Uterus (tissue), 3 donors: ENCODE measurements at regions not wholly inside any gene's neighbourhood (a gene's known extent, or its start where the extent isn't known, plus 50 kb on each side); places are given as distances from the start of the nearest gene placed in this dataset.

Experiments used
- DNase-seq, 2 donors: peaks; one replicate each; pipeline ENCODE4 v3.0.0-alpha.2; 2019 to 2020
- H3K27ac ChIP-seq, 2 donors: fragments of 200-600 bp; sonication (generic); 1 replicate in 1 of 2; 2 replicates in 1 of 2; pipeline ENCODE4 v1.5.1; 2016 to 2018
- H3K27me3 ChIP-seq, 2 donors: fragments of 200-600 bp; sonication (generic); one replicate each; pipeline ENCODE4 v1.5.1; 2018 to 2019; ENCODE audit warnings: control low read depth in 1 of 2
- H3K36me3 ChIP-seq, 2 donors: fragments of 200-600 bp; sonication (generic); one replicate each; pipeline ENCODE4 v1.5.1; 2019; ENCODE audit warnings: control low read depth in 1 of 2
- H3K4me1 ChIP-seq, 2 donors: fragments of 200-600 bp; sonication (generic); one replicate each; pipeline ENCODE4 v1.5.1; 2018 to 2019; ENCODE audit warnings: control low read depth in 1 of 2
- H3K4me3 ChIP-seq, 2 donors: fragments of 200-600 bp; sonication (generic); 1 replicate in 1 of 2; 2 replicates in 1 of 2; pipeline ENCODE4 v1.5.1; 2018 to 2019; ENCODE audit warnings: mild to moderate bottlenecking in 1 of 2
- H3K9me3 ChIP-seq, 2 donors: fragments of 200-600 bp; sonication (generic); one replicate each; pipeline ENCODE4 v1.5.1; 2019; ENCODE audit warnings: control low read depth in 1 of 2
- CTCF ChIP-seq, 4 experiments: fragments of 200-600 bp in 2 of 4; fragments of 450-650 bp in 2 of 4; sonication (generic) in 2 of 4; IDR thresholded peaks; one replicate each; pipeline ENCODE4 v1.5.1; 2016 to 2019; ENCODE audit warnings: antibody characterized with exemption in 4 of 4, mild to moderate bottlenecking in 2 of 4, moderate library complexity in 1 of 4
- POLR2A ChIP-seq, 2 donors: fragments of 450-650 bp; IDR thresholded peaks; one replicate each; pipeline ENCODE4 v1.6.1; 2016; ENCODE audit warnings: antibody characterized with exemption in 2 of 2, mild to moderate bottlenecking in 1 of 2, moderate library complexity in 1 of 2
- intact Hi-C: fragments of 100-400 bp; cut with DNase I; formaldehyde crosslinking; loops from one replicate; pipeline ENCODE4 v1.15.1; 2023; ENCODE audit warnings: low total_unique reads
- donor health status: DM: yes; HTN: yes; CAD: no.

GRCh38 chr7:49325571-49325970 is 401.2 kb downstream of the CDC14C start:
- H3K27ac ChIP-seq, result no peak overlapping the region
- no peak for DNase-seq
- H3K4me3 ChIP-seq, result no peak overlapping the region
- TF ChIP-seq POLR2A (IDR thresholded peaks at IDR 0.05) (no peak), CTCF (IDR thresholded peaks at IDR 0.05) (no peak)
- intact Hi-C loops, result no loop called here
- no peaks in the 10 kb centered on the region for H3K27me3 ChIP-seq
- H3K36me3 ChIP-seq, result no peaks in the 10 kb centered on the region
- no peaks in the 10 kb centered on the region for H3K4me1 ChIP-seq
- no peaks in the 10 kb centered on the region for H3K9me3 ChIP-seq

- no peaks in the 10 kb centered on the region for H3K27me3 ChIP-seq
- DNase-seq, result no peak
- intact Hi-C loops, result no loop called here
- H3K9me3 ChIP-seq, result no peaks in the 10 kb centered on the region
- H3K4me3 ChIP-seq, result no peak overlapping the region
- no peaks in the 10 kb centered on the region for H3K36me3 ChIP-seq
- H3K4me1 ChIP-seq, result no peaks in the 10 kb centered on the region
- H3K27ac ChIP-seq, result no peak overlapping the region
- TF ChIP-seq CTCF (IDR thresholded peaks at IDR 0.05) (no peak), POLR2A (IDR thresholded peaks at IDR 0.05) (no peak)
Measured at GRCh38 chr7:49327155-49327554, 402.8 kb downstream of the CDC14C start.

GRCh38 chr7:49333180-49333881 is 409.0 kb downstream of the CDC14C start:
- intact Hi-C loops, result no loop called here
- no peaks in the 10 kb centered on the region for H3K4me1 ChIP-seq
- no peak overlapping the region for H3K27ac ChIP-seq
- no peak for TF ChIP-seq POLR2A (IDR thresholded peaks at IDR 0.05)
- no peak for TF ChIP-seq CTCF (IDR thresholded peaks at IDR 0.05)
- no peaks in the 10 kb centered on the region for H3K9me3 ChIP-seq
- no peaks in the 10 kb centered on the region for H3K27me3 ChIP-seq
- no peak overlapping the region for H3K4me3 ChIP-seq
- no peaks in the 10 kb centered on the region for H3K36me3 ChIP-seq
- DNase-seq, result no peak

- TF ChIP-seq CTCF (IDR thresholded peaks at IDR 0.05) (no peak), POLR2A (IDR thresholded peaks at IDR 0.05) (no peak)
Measured at GRCh38 chr7:49341849-49342248, 417.5 kb downstream of the CDC14C start.

GRCh38 chr7:49344556-49344955 is 420.2 kb downstream of the CDC14C start:
- TF ChIP-seq POLR2A (IDR thresholded peaks at IDR 0.05) (no peak), CTCF (IDR thresholded peaks at IDR 0.05) (no peak)
- DNase-seq, result no peak
- H3K27ac ChIP-seq, result no peak overlapping the region
- no peaks in the 10 kb centered on the region for H3K4me1 ChIP-seq
- H3K27me3 ChIP-seq, result peaks cover 0 to 2% of the 10 kb centered on the region in 2 donors
- H3K36me3 ChIP-seq, result no peaks in the 10 kb centered on the region
- H3K4me3 ChIP-seq, result no peak overlapping the region
- no peaks in the 10 kb centered on the region for H3K9me3 ChIP-seq
- intact Hi-C loops, result no loop called here

More at GRCh38 chr7:49341849-49342248, 417.5 kb downstream of the CDC14C start:
- intact Hi-C loops, result no loop called here
- no peaks in the 10 kb centered on the region for H3K36me3 ChIP-seq
- no peaks in the 10 kb centered on the region for H3K9me3 ChIP-seq
- no peaks in the 10 kb centered on the region for H3K4me1 ChIP-seq
- H3K4me3 ChIP-seq, result no peak overlapping the region
- H3K27ac ChIP-seq, result no peak overlapping the region
- DNase-seq, result no peak
- no peaks in the 10 kb centered on the region for H3K27me3 ChIP-seq
